C4-2B (cell line): ENCODE measurements at regions not wholly inside any gene's neighbourhood (a gene's known extent, or its start where the extent isn't known, plus 50 kb on each side); places are given as distances from the start of the nearest gene placed in this dataset.

ENCODE experiments used
- CTCF ChIP-seq: fragments of 450-650 bp; conservative IDR thresholded peaks from 2 replicates; pipeline ENCODE4 v1.5.1; 2017; ENCODE audit warnings: mild to moderate bottlenecking
- ZFX ChIP-seq: fragments of 450-650 bp; IDR thresholded peaks from 2 replicates; pipeline ENCODE4 v1.6.1; 2017

DNA sequence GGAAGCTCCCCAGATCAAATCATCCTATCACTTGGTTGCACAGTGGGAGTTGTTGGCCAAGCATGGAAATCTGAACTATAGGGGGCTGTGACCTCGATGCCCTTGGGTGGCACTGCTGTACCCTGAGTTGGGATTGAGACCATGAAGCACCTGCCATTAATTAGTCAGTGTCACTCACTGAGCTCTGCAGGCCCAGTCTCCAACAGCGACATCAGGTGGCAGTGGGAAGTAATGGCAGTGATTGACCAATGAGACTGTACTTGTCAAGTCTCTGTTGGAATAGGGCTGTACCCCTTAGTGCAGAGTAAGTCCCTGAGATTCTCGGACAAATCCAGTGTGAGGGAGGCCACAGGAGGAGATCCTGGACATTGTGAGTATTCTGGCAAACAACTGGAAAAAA is 118.0 kb upstream of the RPL38 start:
- no peak; the same call in 1 of the 2 replicates for TF ChIP-seq CTCF
- no peak for TF ChIP-seq ZFX
